T-helper 2 cell (primary cell): ENCODE measurements at regions not wholly inside any gene's neighbourhood (a gene's known extent, or its start where the extent isn't known, plus 50 kb on each side); places are given as distances from the start of the nearest gene placed in this dataset.

Source experiments
- DNase-seq, 5 experiments: peaks; one replicate each; pipeline versions ENCODE4 v3.0.0 to v3.0.0-alpha.2; 2012 to 2022

GRCh38 chr3:194219826-194220410, 84.0 kb downstream of the HES1 start:
- DNase-seq, result no peak

GRCh38 chr3:194220901-194221326, 85.0 kb downstream of the HES1 start:
- DNase-seq, result no peak

- DNase-seq, result no peak
Observed at GRCh38 chr3:194221336-194221735, 85.4 kb downstream of the HES1 start.

- DNase-seq, result no peak
Observed at GRCh38 chr3:194223951-194224350, 88.0 kb downstream of the HES1 start.

GRCh38 chr3:194224471-194225417, 88.8 kb downstream of the HES1 start:
- peak in 1 of 5 experiments; percentile 62 for DNase-seq

GRCh38 chr3:194225418-194225812, 89.5 kb downstream of the HES1 start:
- DNase-seq, result no peak

GRCh38 chr3:194225988-194226663, 90.2 kb downstream of the HES1 start:
- DNase-seq, result no peak

- DNase-seq, result no peak
Observed at GRCh38 chr3:194231929-194232832, 96.2 kb downstream of the HES1 start.

- no peak for DNase-seq
Observed at GRCh38 chr3:194233150-194233549, 97.2 kb downstream of the HES1 start.

GRCh38 chr3:194235160-194235559, 99.2 kb downstream of the HES1 start:
- DNase-seq, result no peak

- DNase-seq, result no peak
Observed at GRCh38 chr3:194237110-194237509, 101.2 kb downstream of the HES1 start.

- no peak for DNase-seq
Observed at GRCh38 chr3:194240766-194241165, 104.8 kb downstream of the HES1 start.

GRCh38 chr3:194243172-194243837, 107.4 kb downstream of the HES1 start:
- DNase-seq, result no peak

- DNase-seq, result no peak
Observed at GRCh38 chr3:194244167-194244566, 107.0 kb downstream of the CPN2 start.

- no peak for DNase-seq
Observed at GRCh38 chr3:194245474-194245873, 105.7 kb downstream of the CPN2 start.

- no peak for DNase-seq
Observed at GRCh38 chr3:194245975-194246561, 105.1 kb downstream of the CPN2 start.

GRCh38 chr3:194246709-194247349, 104.3 kb downstream of the CPN2 start:
- no peak for DNase-seq

- DNase-seq, result no peak
Observed at GRCh38 chr3:194247350-194247740, 103.8 kb downstream of the CPN2 start.

- DNase-seq, result no peak
Observed at GRCh38 chr3:194249323-194250097, 101.6 kb downstream of the CPN2 start.
